HCT116 (cell line): ENCODE measurements at regions not wholly inside any gene's neighbourhood (a gene's known extent, or its start where the extent isn't known, plus 50 kb on each side); places are given as distances from the start of the nearest gene placed in this dataset.

ENCODE experiments used
- ATAC-seq: fragments of 200-7000 bp; cut with Tn5 transposase; 2 replicates; pipeline ENCODE4 v1.9.1; 2020; ENCODE audit warnings: mild to moderate bottlenecking, moderate library complexity
- BruUV-seq: library from RNA; stranded (reverse); fragments of 400-500 nt; replicated peaks from 2 replicates; lab custom pipeline; 2021; lab: Mats Ljungman, UMichigan
- CTCF ChIA-PET: fragments of 300-600 bp; sonication (Branson Sonifier 250); formaldehyde crosslinking; loops from one replicate; lab custom pipeline; 2021; ENCODE audit warnings: antibody characterized with exemption; lab: Charles Lee
- POLR2A ChIA-PET: fragments of 300-600, 350-600 bp; sonication (Branson Sonifier 250); formaldehyde crosslinking; loops from one replicate; lab custom pipeline; 2021; ENCODE audit warnings: antibody characterized with exemption; lab: Charles Lee
- RAD21 ChIA-PET, 2 experiments: fragments of 300-600 bp; sonication (Branson Sonifier 250); formaldehyde crosslinking; loops; one replicate each; lab custom pipeline; 2023; ENCODE audit warnings: low total read pairs in 2 of 2; ENCODE audit not compliant: uncharacterized antibody in 2 of 2, unreplicated experiment in 2 of 2, low non-redundant PET in 1 of 2; lab: Charles Lee
- DNase-seq: peaks from one replicate; pipeline ENCODE4 v3.0.0-alpha.2; 2010; ENCODE audit warnings: low read depth, low spot score
- H2AFZ ChIP-seq: fragments of 200-600 bp; shearing (Covaris generic), sonication (generic); 2 replicates; pipeline ENCODE4 v1.6.1; 2017; ENCODE audit warnings: low read depth, mixed run types, mixed read lengths, antibody characterized with exemption, low read length; ENCODE audit not compliant: poor library complexity, severe bottlenecking
- H3K27ac ChIP-seq: 2 replicates; pipeline ENCODE4 v1.5.1; 2012; ENCODE audit warnings: low read depth, low read length
- H3K27me3 ChIP-seq: fragments of 200-600 bp; sonication (generic); 2 replicates; pipeline ENCODE4 v1.6.1; 2016; ENCODE audit warnings: mixed run types, low read length, mixed read lengths; ENCODE audit not compliant: insufficient read depth
- H3K36me3 ChIP-seq, 2 experiments: fragments of 200-500 bp in 1 of 2; fragments of 200-600 bp in 1 of 2; sonication (Bioruptor generic) in 1 of 2; sonication (generic) in 1 of 2; 2 replicates each; pipeline versions ENCODE4 v1.5.1 to v1.6.1; 2014 to 2016; ENCODE audit warnings: low read length in 2 of 2, inconsistent platforms in 1 of 2, mixed read lengths in 1 of 2, mixed run types in 1 of 2; ENCODE audit not compliant: insufficient read depth in 2 of 2, control insufficient read depth in 1 of 2
- H3K4me1 ChIP-seq, 2 experiments: fragments of 200-600 bp in 1 of 2; sonication (generic) in 1 of 2; 2 replicates each; pipeline versions ENCODE4 v1.5.1 to v1.6.1; 2012 to 2017; ENCODE audit warnings: low read length in 2 of 2, inconsistent platforms in 1 of 2, mild to moderate bottlenecking in 1 of 2, mixed read lengths in 1 of 2, mixed run types in 1 of 2, moderate library complexity in 1 of 2; ENCODE audit not compliant: insufficient read depth in 2 of 2, control insufficient read depth in 1 of 2
- H3K4me2 ChIP-seq: fragments of 200-600 bp; sonication (generic); 2 replicates; pipeline ENCODE4 v1.6.1; 2017; ENCODE audit warnings: mixed run types, low read length, mixed read lengths
- H3K4me3 ChIP-seq, 2 experiments: fragments of 200-600 bp in 1 of 2; sonication (generic) in 1 of 2; replicated peaks in 1 of 2; 2 replicates each; pipeline ENCODE4 v1.5.1; 2011 to 2016; ENCODE audit warnings: low read length in 2 of 2, control low read depth in 1 of 2, low read depth in 1 of 2, mild to moderate bottlenecking in 1 of 2, mixed read lengths in 1 of 2, mixed run types in 1 of 2
- H3K79me2 ChIP-seq: fragments of 200-600 bp; sonication (generic); 2 replicates; pipeline ENCODE4 v1.6.1; 2017; ENCODE audit warnings: mild to moderate bottlenecking, mixed run types, low read length, moderate library complexity, mixed read lengths; ENCODE audit not compliant: insufficient read depth
- H3K9ac ChIP-seq: fragments of 200-600 bp; sonication (generic); 2 replicates; pipeline ENCODE4 v1.6.1; 2016; ENCODE audit warnings: low read length, mixed read lengths
- H3K9me2 ChIP-seq: fragments of 200-600 bp; sonication (generic), shearing (Covaris generic); 2 replicates; pipeline ENCODE4 v1.6.1; 2017; ENCODE audit warnings: mixed run types, mild to moderate bottlenecking, moderate library complexity; ENCODE audit not compliant: insufficient read depth
- H3K9me3 ChIP-seq, 2 experiments: fragments of 200-500 bp in 1 of 2; fragments of 200-600 bp in 1 of 2; sonication (Bioruptor generic) in 1 of 2; sonication (generic) in 1 of 2; 2 replicates each; pipeline ENCODE4 v1.6.1; 2014 to 2017; ENCODE audit warnings: low read length in 2 of 2, mixed read lengths in 2 of 2, inconsistent platforms in 1 of 2, low read depth in 1 of 2, mild to moderate bottlenecking in 1 of 2, mixed run types in 1 of 2, moderate library complexity in 1 of 2; ENCODE audit not compliant: control insufficient read depth in 1 of 2, insufficient read depth in 1 of 2
- H4K20me1 ChIP-seq: fragments of 200-600 bp; sonication (generic), shearing (Covaris generic); 2 replicates; pipeline ENCODE4 v1.6.1; 2017; ENCODE audit warnings: mixed run types, mild to moderate bottlenecking, moderate library complexity; ENCODE audit not compliant: insufficient read depth
- CBX3 ChIP-seq: IDR thresholded peaks from 2 replicates; pipeline ENCODE4 v1.6.1; 2012; ENCODE audit warnings: low read depth
- EGR1 ChIP-seq: IDR thresholded peaks from 2 replicates; pipeline ENCODE4 v1.6.1; 2012; ENCODE audit warnings: low read depth
- EZH2 ChIP-seq: fragments of 200-600 bp; sonication (generic); IDR thresholded peaks from 2 replicates; pipeline ENCODE4 v1.6.1; 2017; ENCODE audit warnings: antibody characterized with exemption, mixed run types
- EZH2phosphoT487 ChIP-seq: fragments of 200-600 bp; IDR thresholded peaks from 2 replicates; pipeline ENCODE4 v1.6.1; 2018; ENCODE audit warnings: antibody characterized with exemption, borderline replicate concordance
- FOSL1 ChIP-seq: IDR thresholded peaks from 2 replicates; pipeline ENCODE4 v1.6.1; 2012; ENCODE audit warnings: low read depth
- JUND ChIP-seq: IDR thresholded peaks from 2 replicates; pipeline ENCODE4 v1.6.1; 2012
- MAX ChIP-seq: IDR thresholded peaks from 2 replicates; pipeline ENCODE4 v1.6.1; 2012
- POLR2A ChIP-seq: IDR thresholded peaks from 2 replicates; pipeline ENCODE4 v1.7.0; 2011; ENCODE audit warnings: borderline replicate concordance; ENCODE audit not compliant: insufficient read depth, insufficient read length; ENCODE audit errors: extremely low read depth
- POLR2AphosphoS5 ChIP-seq: IDR thresholded peaks from 2 replicates; pipeline ENCODE4 v1.6.1; 2011; ENCODE audit warnings: mild to moderate bottlenecking, low read depth, low read length, moderate library complexity
- RAD21 ChIP-seq: IDR thresholded peaks from 2 replicates; pipeline ENCODE4 v1.6.1; 2012; ENCODE audit warnings: low read depth, mild to moderate bottlenecking
- REST ChIP-seq: IDR thresholded peaks from 2 replicates; pipeline ENCODE4 v1.6.1; 2012; ENCODE audit warnings: low read depth
- SIN3A ChIP-seq: IDR thresholded peaks from 2 replicates; pipeline ENCODE4 v1.6.1; 2012; ENCODE audit warnings: low read depth
- SP1 ChIP-seq: IDR thresholded peaks from 2 replicates; pipeline ENCODE4 v1.6.1; 2012; ENCODE audit warnings: low read depth
- SRF ChIP-seq: IDR thresholded peaks from 2 replicates; pipeline ENCODE4 v1.6.1; 2012; ENCODE audit warnings: low read depth
- TCF7L2 ChIP-seq: IDR thresholded peaks from 2 replicates; pipeline ENCODE4 v1.7.0; 2011; ENCODE audit warnings: borderline replicate concordance, inconsistent platforms; ENCODE audit not compliant: insufficient read depth, insufficient read length; ENCODE audit errors: extremely low read depth
- YY1 ChIP-seq: IDR thresholded peaks from 2 replicates; pipeline ENCODE4 v1.6.1; 2011; ENCODE audit warnings: low read length, low read depth, moderate library complexity, mild to moderate bottlenecking; ENCODE audit not compliant: insufficient replicate concordance; ENCODE audit errors: extremely low read depth
- ZFX ChIP-seq: fragments of 450-650 bp; IDR thresholded peaks from 2 replicates; pipeline ENCODE4 v1.6.1; 2017
- intact Hi-C: fragments of 100-400 bp; cut with micrococcal nuclease; formaldehyde crosslinking; loops from 2 replicates; pipeline ENCODE4 v1.10.0; 2022
- TF ChIP-seq, protein P1 (sequence below): IDR thresholded peaks from 2 replicates; pipeline ENCODE4 v1.6.1; 2011; ENCODE audit warnings: mild to moderate bottlenecking, low read length, moderate library complexity; ENCODE audit not compliant: insufficient replicate concordance; ENCODE audit errors: extremely low read depth

DNA sequence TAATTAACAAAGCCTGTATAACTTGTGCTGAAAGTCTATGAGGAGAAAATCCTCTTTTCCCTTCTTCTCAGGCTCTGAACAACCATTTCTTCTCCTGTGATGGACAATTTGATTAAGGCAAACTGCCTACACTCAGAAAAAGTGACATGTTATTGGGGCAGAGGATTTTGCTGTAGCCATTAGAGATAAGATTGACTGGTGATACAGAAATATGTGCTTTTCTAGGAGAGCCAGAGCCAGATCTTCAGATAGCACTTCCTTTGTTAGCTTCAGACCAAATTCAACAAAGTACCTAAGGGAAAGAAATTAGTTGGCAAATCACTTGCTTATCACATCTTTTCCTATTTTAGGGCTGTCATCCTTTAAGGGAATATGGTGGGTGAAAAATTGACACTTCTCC is 259.9 kb downstream of the ARPP21 start:
- TF ChIP-seq SIN3A (no peak), SRF (no peak)
- ATAC-seq, result no peak
- BruUV-seq, result no TSS peak

DNA sequence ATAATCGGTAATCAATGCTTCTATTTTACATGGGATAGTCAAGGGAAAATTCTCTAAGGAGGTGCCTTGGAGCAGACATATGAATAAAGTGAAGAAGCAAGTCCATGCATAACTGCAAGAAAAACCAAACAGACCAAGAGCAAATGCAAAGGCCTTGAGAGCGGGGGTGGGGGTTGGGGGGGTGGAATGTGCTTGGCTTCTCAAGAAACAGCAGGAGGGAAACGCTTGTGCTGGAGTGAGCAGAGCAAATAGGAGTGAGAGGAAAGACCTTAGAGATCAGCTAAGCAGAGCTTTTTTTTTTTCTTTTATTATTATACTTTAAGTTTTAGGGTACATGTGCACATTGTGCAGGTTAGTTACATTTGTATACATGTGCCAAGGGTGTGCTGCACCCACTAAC is 260.8 kb downstream of the ARPP21 start:
- no peak overlapping the region for H3K4me3 ChIP-seq
- H3K9me3 ChIP-seq, result no peaks in the 10 kb centered on the region
- H3K4me2 ChIP-seq, result no peak overlapping the region
- DNase-seq (no peak), ATAC-seq (no peak)
- no peak overlapping the region for H3K27ac ChIP-seq
- RAD21 ChIA-PET, result no interaction called here
- H3K4me1 ChIP-seq, result no peaks in the 10 kb centered on the region
- H3K27me3 ChIP-seq, result no peaks in the 10 kb centered on the region
- no peaks in the 10 kb centered on the region for H3K9me2 ChIP-seq
- POLR2A ChIA-PET, result no interaction called here
- H3K79me2 ChIP-seq, result no peaks in the 10 kb centered on the region
- no peaks in the 10 kb centered on the region for H3K36me3 ChIP-seq
- H4K20me1 ChIP-seq, result no peaks in the 10 kb centered on the region
- BruUV-seq, result no TSS peak
- H2AFZ ChIP-seq, result no peak overlapping the region
- no peak overlapping the region for H3K9ac ChIP-seq
- intact Hi-C loops, result no loop called here
- CTCF ChIA-PET, result no interaction called here
- no peak for TF ChIP-seq JUND
- no peak for TF ChIP-seq EZH2phosphoT487
- TF ChIP-seq TCF7L2, result no peak
- TF ChIP-seq YY1, result no peak
- TF ChIP-seq SIN3A, result no peak
- TF ChIP-seq MAX, result no peak
- TF ChIP-seq, protein P1, sequence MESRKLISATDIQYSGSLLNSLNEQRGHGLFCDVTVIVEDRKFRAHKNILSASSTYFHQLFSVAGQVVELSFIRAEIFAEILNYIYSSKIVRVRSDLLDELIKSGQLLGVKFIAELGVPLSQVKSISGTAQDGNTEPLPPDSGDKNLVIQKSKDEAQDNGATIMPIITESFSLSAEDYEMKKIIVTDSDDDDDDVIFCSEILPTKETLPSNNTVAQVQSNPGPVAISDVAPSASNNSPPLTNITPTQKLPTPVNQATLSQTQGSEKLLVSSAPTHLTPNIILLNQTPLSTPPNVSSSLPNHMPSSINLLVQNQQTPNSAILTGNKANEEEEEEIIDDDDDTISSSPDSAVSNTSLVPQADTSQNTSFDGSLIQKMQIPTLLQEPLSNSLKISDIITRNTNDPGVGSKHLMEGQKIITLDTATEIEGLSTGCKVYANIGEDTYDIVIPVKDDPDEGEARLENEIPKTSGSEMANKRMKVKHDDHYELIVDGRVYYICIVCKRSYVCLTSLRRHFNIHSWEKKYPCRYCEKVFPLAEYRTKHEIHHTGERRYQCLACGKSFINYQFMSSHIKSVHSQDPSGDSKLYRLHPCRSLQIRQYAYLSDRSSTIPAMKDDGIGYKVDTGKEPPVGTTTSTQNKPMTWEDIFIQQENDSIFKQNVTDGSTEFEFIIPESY, result no peak
- TF ChIP-seq RAD21, result no peak
- no peak for TF ChIP-seq CBX3
- TF ChIP-seq REST, result no peak
- no peak for TF ChIP-seq SRF
- TF ChIP-seq POLR2AphosphoS5, result no peak
- no peak for TF ChIP-seq EZH2
- no peak for TF ChIP-seq FOSL1
- TF ChIP-seq POLR2A, result no peak
- TF ChIP-seq EGR1, result no peak
- TF ChIP-seq SP1, result no peak
- TF ChIP-seq ZFX, result no peak

More for the DNA sequence above, 259.9 kb downstream of the ARPP21 start:
- no peak overlapping the region for H3K4me2 ChIP-seq
- H3K4me1 ChIP-seq, result no peaks in the 10 kb centered on the region
- ChIA-PET RAD21 (no interaction called here), CTCF (no interaction called here), POLR2A (no interaction called here)
- H3K4me3 ChIP-seq, result no peak overlapping the region
- H3K36me3 ChIP-seq, result no peaks in the 10 kb centered on the region
- intact Hi-C loops, result no loop called here
- no peak overlapping the region for H3K9ac ChIP-seq
- no peaks in the 10 kb centered on the region for H3K79me2 ChIP-seq
- no peaks in the 10 kb centered on the region for H3K9me3 ChIP-seq
- no peak overlapping the region for H2AFZ ChIP-seq
- no peak for DNase-seq
- H4K20me1 ChIP-seq, result no peaks in the 10 kb centered on the region
- no peaks in the 10 kb centered on the region for H3K9me2 ChIP-seq
- H3K27ac ChIP-seq, result no peak overlapping the region
- no peaks in the 10 kb centered on the region for H3K27me3 ChIP-seq
